HG03097 (cell line): ENCODE measurements at regions not wholly inside any gene's neighbourhood (a gene's known extent, or its start where the extent isn't known, plus 50 kb on each side); places are given as distances from the start of the nearest gene placed in this dataset.

ENCODE experiments used
- ATAC-seq: cut with Tn5 transposase; IDR thresholded peaks from one replicate; pipeline ENCODE4 v1.9.1; 2021; ENCODE audit not compliant: unreplicated experiment, low FRiP score

- ATAC-seq, result no peak
These were observed 297.7 kb downstream of the PARP8 start for GRCh38 chr5:50963971-50964745.

GRCh38 chr5:50964746-50965653 lies 298.6 kb downstream of the PARP8 start:
- no peak for ATAC-seq

- ATAC-seq, result no peak
These were observed 299.4 kb downstream of the PARP8 start for GRCh38 chr5:50965654-50966375.

- no peak for ATAC-seq
These were observed 300.6 kb downstream of the PARP8 start for GRCh38 chr5:50967009-50967562.

- no peak for ATAC-seq
These were observed 301.3 kb downstream of the PARP8 start for GRCh38 chr5:50967563-50968355.

GRCh38 chr5:50968356-50969149 lies 302.1 kb downstream of the PARP8 start:
- no peak for ATAC-seq

- no peak for ATAC-seq
These were observed 303.0 kb downstream of the PARP8 start for GRCh38 chr5:50969151-50970031.

- no peak for ATAC-seq
These were observed 309.4 kb downstream of the PARP8 start for GRCh38 chr5:50975840-50976239.

- no peak for ATAC-seq
These were observed 312.5 kb downstream of the PARP8 start for GRCh38 chr5:50978924-50979323.

- no peak for ATAC-seq
These were observed 318.2 kb downstream of the PARP8 start for GRCh38 chr5:50984640-50985039.

- no peak for ATAC-seq
These were observed 324.0 kb downstream of the PARP8 start for GRCh38 chr5:50990296-50990924.

- ATAC-seq, result no peak
These were observed 329.0 kb downstream of the PARP8 start for GRCh38 chr5:50995285-50995942.

- ATAC-seq, result no peak
These were observed 334.9 kb downstream of the PARP8 start for GRCh38 chr5:51001227-51001923.

GRCh38 chr5:51002368-51002767 lies 335.9 kb downstream of the PARP8 start:
- ATAC-seq, result no peak

- ATAC-seq, result no peak
These were observed 346.6 kb downstream of the PARP8 start for GRCh38 chr5:51013036-51013435.

- ATAC-seq, result no peak
These were observed 352.0 kb downstream of the PARP8 start for GRCh38 chr5:51018423-51018822.

- ATAC-seq, result no peak
These were observed 357.8 kb downstream of the PARP8 start for GRCh38 chr5:51024263-51024662.
